ENCODE measurements at regions not wholly inside any gene's neighbourhood (a gene's known extent, or its start where the extent isn't known, plus 50 kb on each side); places are given as distances from the start of the nearest gene placed in this dataset.

DNA sequence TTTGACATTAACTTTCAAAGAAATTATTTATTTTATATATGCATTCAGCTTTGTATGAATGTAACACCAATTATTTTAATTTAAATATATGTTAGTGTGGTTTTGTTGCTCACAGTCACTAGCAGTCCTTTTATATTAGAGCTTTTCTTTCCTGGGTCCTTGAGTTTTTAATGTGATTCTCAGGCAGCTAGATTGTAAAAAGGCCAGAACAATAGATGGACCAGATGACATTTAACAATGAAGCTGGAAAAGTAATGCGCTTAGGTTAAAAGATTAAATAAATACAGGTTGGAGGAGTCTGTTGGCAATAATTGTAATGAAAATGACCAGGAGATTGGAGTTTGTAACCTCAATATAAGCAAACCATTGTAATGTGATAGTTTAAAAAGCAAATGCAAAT is 171.1 kb downstream of the FTCDNL1 start:
- H3K27ac Mint-ChIP-seq, result no peak overlapping the region
- CTCF ChIA-PET, result no interaction called here
- H3K9me3 Mint-ChIP-seq, result no peaks in the 10 kb centered on the region
- peaks cover under 1% of the 10 kb centered on the region for H3K4me1 Mint-ChIP-seq
- no peak overlapping the region for H3K4me3 Mint-ChIP-seq
- DNase-seq, result no peak
- peaks cover 11% of the 10 kb centered on the region for H3K27me3 Mint-ChIP-seq
- POLR2A ChIA-PET, result no interaction called here
- H3K36me3 Mint-ChIP-seq (ENCODE audit: low read depth), result no peaks in the 10 kb centered on the region

DNA sequence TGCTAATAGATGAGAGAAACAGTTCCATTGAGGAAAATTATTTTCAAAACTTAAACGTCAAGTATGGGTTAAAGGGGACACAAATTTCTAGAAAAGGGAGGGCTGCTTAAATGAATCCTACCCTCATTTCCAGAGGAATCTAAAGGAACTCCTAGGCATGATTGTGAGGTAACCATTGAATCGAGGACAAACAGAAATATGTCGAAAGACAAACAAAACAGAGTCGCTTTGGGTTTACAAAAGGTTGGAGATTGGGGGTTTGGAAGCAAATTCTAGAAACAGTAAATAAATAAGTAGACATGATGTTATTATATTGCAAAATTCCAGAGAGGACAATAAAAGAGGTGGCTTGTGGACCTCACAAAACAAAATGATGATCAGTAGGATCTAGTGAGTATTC is 173.1 kb downstream of the FTCDNL1 start:
- Mint-ChIP-seq H3K4me3 (no peak overlapping the region), H3K27me3 (peaks cover 16% of the 10 kb centered on the region), H3K27ac (no peak overlapping the region), H3K9me3 (no peaks in the 10 kb centered on the region), H3K4me1 (no peaks in the 10 kb centered on the region), H3K36me3 (ENCODE audit: low read depth) (no peaks in the 10 kb centered on the region)
- no peak for DNase-seq
- ChIA-PET CTCF (no interaction called here), POLR2A (no interaction called here)

DNA sequence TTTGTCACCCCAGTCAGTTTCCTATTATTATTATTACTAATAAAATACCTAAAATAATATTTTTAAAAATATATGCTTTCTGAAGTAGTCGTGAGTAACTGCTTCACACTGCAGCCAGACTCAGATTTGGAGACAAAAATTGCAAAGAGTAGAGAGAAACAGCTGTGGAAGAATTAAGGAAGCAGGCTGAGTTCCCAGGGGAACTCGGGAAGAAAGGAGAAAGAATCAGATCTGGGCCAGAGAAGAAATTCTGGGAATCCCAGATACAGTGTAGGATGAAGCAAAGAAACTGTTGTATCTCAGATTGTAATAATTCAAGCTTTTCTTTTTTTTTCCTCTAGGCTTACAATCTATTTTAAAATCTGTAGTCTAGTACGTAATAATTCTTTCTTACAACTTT is 182.3 kb downstream of the FTCDNL1 start:
- Mint-ChIP-seq H3K4me3 (no peak overlapping the region), H3K27me3 (peaks cover 2% of the 10 kb centered on the region), H3K9me3 (no peaks in the 10 kb centered on the region), H3K36me3 (ENCODE audit: low read depth) (no peaks in the 10 kb centered on the region), H3K27ac (no peak overlapping the region), H3K4me1 (no peaks in the 10 kb centered on the region)
- DNase-seq, result no peak
- CTCF ChIA-PET, result no interaction called here
- POLR2A ChIA-PET, result no interaction called here

DNA sequence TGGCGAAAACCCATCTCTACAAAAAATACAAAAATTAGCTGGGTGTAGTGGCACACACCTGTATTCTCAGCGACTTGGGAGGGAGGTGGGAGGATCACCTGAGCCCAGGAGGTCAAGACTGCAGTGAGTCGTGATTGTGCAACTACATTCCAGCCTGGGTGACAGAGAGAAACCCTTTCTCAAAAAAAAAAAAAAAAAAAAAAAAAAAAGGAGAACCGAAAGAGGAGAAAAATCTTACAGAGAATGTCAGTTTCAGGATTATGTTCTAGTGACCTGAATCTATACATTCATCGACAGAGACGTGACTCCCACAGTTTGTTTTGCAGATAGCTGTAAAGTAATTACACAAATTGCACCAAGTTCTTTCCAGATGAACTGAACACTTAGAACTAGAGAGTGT is 187.8 kb downstream of the FTCDNL1 start:
- no peak for DNase-seq
- Mint-ChIP-seq H3K9me3 (peaks cover 3% of the 10 kb centered on the region), H3K36me3 (ENCODE audit: low read depth) (no peaks in the 10 kb centered on the region), H3K4me1 (no peaks in the 10 kb centered on the region), H3K27ac (no peak overlapping the region), H3K4me3 (no peak overlapping the region), H3K27me3 (peaks cover 17% of the 10 kb centered on the region)
- POLR2A ChIA-PET, result no interaction called here
- CTCF ChIA-PET, result no interaction called here

DNA sequence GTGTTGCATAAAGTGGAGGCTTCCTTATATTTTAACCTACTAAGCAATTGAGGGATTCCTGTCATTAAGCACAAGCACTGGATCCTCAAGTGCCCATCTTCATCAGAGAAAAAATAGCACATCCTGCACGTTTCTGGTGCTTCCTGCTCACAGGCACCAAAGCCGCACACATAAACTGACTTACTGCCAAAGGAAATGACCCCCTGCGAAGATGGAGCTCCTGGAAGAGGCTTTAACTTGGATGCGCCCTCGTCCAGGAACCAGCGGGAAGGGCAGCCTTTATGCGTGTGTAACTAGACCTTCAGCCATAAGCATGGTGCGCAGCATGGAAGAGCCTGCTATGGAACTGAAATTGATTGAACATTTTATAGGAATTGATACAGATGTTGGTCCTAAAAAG is 188.7 kb downstream of the FTCDNL1 start:
- no peak for DNase-seq
- Mint-ChIP-seq H3K4me3 (no peak overlapping the region), H3K27ac (no peak overlapping the region), H3K4me1 (no peaks in the 10 kb centered on the region), H3K9me3 (peaks cover 3% of the 10 kb centered on the region), H3K36me3 (ENCODE audit: low read depth) (peaks cover 1% of the 10 kb centered on the region), H3K27me3 (peaks cover 25% of the 10 kb centered on the region)
- CTCF ChIA-PET, result no interaction called here
- POLR2A ChIA-PET, result no interaction called here

DNA sequence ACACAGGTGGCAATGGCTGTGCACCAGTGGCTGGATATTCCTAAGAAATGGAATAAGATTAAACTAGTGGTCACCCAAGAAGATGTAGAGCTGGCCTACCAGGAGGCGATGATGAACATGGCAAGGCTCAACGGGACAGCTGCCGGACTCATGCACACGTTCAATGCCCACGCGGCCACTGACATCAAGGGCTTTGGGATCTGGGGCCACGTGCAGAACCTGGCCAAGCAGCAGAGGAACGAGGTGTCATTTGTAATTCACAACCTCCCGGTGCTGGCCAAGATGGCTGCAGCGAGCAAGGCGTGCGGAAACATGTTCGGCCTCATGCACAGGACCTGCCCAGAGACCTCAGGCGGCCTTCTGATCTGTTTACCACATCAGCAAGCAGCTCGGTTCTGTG is 190.8 kb downstream of the FTCDNL1 start:
- Mint-ChIP-seq H3K36me3 (ENCODE audit: low read depth) (peaks cover 1% of the 10 kb centered on the region), H3K4me3 (no peak overlapping the region), H3K9me3 (peaks cover 8% of the 10 kb centered on the region), H3K27me3 (peaks cover 29% of the 10 kb centered on the region), H3K27ac (peak overlapping the region; percentile 41), H3K4me1 (no peaks in the 10 kb centered on the region)
- POLR2A ChIA-PET, result no interaction called here
- no peak for DNase-seq
- CTCF ChIA-PET, result no interaction called here

DNA sequence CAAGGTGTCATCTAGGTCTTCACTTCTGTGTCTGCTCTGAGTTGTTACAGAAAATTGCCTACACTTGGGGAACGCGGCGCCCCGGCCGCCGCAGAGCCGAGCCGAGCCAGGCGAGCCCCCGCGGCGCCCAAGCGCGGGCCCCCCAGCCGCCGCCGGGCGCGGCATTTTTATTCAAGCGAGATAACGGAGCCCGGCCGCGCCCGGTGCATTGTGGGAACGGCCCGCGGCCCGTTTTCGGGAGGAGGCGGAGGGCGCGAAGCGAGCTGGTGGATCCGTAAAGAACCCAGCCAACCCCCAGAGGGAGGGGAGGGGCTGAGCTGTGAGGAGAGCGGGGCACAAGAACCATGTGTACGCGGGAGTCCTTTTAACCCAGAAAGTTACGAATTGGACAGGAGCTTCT is 191.8 kb downstream of the FTCDNL1 start:
- CTCF ChIA-PET, result no interaction called here
- POLR2A ChIA-PET, result no interaction called here
- Mint-ChIP-seq H3K27ac (no peak overlapping the region), H3K4me1 (no peaks in the 10 kb centered on the region), H3K4me3 (no peak overlapping the region), H3K36me3 (ENCODE audit: low read depth) (peaks cover 1% of the 10 kb centered on the region), H3K9me3 (peaks cover 9% of the 10 kb centered on the region), H3K27me3 (peaks cover 29% of the 10 kb centered on the region)
- DNase-seq, result no peak

DNA sequence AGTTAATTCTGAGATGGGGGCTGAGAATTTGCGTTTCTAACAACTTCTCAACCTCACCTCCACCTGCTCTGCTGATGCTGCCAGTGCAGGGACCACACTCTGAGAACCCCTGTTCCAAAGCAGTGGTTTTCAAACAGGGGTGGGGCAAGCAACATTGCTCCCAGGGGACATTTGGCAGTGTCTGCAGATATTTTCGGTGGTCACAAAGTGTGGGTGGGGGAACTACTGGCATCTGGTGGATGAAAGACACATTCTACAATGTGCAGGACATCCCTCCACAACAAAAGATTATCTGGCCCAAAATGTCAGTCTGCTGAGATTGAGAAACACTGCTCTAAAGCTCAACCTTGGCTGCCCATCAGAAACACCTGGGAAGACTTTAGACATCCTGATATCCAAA is 188.7 kb upstream of the SATB2 start:
- H3K9me3 Mint-ChIP-seq, result no peaks in the 10 kb centered on the region
- DNase-seq, result no peak
- H3K36me3 Mint-ChIP-seq (ENCODE audit: low read depth), result no peaks in the 10 kb centered on the region
- ChIA-PET CTCF (no interaction called here), POLR2A (no interaction called here)
- H3K4me1 Mint-ChIP-seq, result no peaks in the 10 kb centered on the region
- H3K27ac Mint-ChIP-seq, result no peak overlapping the region
- H3K4me3 Mint-ChIP-seq, result no peak overlapping the region
- no peaks in the 10 kb centered on the region for H3K27me3 Mint-ChIP-seq

DNA sequence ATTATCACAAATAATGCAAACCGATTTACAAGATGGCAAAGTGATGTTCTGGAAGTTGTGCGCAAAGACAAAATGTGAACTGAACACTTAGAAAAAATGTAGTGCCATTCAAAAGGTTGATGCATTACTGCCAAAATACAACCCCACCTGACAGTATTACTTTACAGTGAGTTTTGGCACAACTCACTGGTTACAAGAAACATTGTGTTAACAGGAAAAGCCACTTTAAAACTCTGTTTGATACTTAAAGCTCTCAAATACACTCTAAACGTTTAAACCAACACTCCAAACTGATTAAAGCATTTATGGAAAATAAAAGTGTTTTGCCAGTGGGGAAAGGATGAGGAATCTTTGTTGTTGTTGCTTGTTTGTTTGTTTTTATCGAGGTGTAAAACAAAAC is 173.4 kb upstream of the SATB2 start:
- no peaks in the 10 kb centered on the region for H3K9me3 Mint-ChIP-seq
- ChIA-PET POLR2A (no interaction called here), CTCF (no interaction called here)

DNA sequence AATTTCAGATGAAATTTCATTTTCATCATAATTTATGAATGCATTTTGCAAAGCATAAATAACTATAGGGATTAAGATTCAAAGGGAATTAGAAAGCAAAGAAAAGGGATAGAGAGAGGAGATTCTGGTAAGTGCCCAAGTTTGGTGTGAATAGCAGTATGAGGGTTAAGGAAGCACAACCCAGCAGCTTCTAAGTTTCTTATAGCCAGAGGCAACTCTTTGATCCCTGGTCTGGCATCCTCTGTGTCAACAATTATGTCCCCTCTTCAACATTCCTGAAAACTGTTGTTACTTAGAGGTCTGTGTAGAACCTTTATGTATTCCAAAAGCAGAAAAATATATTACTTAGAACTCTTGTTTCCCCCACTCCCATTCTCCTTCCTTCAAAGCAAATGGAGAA is 171.6 kb upstream of the SATB2 start:
- Mint-ChIP-seq H3K9me3 (no peaks in the 10 kb centered on the region), H3K4me3 (no peak overlapping the region), H3K27ac (no peak overlapping the region), H3K36me3 (ENCODE audit: low read depth) (no peaks in the 10 kb centered on the region), H3K27me3 (no peaks in the 10 kb centered on the region), H3K4me1 (no peaks in the 10 kb centered on the region)
- ChIA-PET POLR2A (no interaction called here), CTCF (no interaction called here)
- DNase-seq, result no peak

More for the DNA sequence above, 173.4 kb upstream of the SATB2 start:
- DNase-seq, result no peak
- H3K27ac Mint-ChIP-seq, result no peak overlapping the region
- no peaks in the 10 kb centered on the region for H3K36me3 Mint-ChIP-seq (ENCODE audit: low read depth)
- no peaks in the 10 kb centered on the region for H3K4me1 Mint-ChIP-seq
- H3K4me3 Mint-ChIP-seq, result no peak overlapping the region
- no peaks in the 10 kb centered on the region for H3K27me3 Mint-ChIP-seq

DNA sequence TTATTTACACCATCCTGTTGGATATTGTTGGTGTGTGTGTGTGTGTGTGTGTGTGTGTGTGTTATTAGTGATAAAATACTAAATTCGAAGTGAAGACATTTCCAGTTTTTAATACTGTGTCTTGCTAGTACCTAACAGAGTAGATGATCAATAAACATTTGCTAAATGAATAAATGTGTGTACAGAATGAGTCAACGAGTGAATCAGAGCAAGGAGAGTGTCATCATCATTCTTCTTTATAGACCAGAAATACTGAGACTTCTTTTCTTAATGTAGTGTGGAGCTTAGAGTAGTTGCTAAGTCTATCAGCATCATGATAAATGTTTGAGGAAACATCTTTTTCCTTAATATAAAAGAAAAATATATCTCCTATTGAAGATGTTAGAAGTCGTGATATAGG is 169.7 kb upstream of the SATB2 start:
- Mint-ChIP-seq H3K36me3 (ENCODE audit: low read depth) (no peaks in the 10 kb centered on the region), H3K27me3 (no peaks in the 10 kb centered on the region), H3K9me3 (no peaks in the 10 kb centered on the region), H3K4me1 (no peaks in the 10 kb centered on the region), H3K27ac (no peak overlapping the region), H3K4me3 (no peak overlapping the region)
- POLR2A ChIA-PET, result no interaction called here
- no peak for DNase-seq
- CTCF ChIA-PET, result no interaction called here

DNA sequence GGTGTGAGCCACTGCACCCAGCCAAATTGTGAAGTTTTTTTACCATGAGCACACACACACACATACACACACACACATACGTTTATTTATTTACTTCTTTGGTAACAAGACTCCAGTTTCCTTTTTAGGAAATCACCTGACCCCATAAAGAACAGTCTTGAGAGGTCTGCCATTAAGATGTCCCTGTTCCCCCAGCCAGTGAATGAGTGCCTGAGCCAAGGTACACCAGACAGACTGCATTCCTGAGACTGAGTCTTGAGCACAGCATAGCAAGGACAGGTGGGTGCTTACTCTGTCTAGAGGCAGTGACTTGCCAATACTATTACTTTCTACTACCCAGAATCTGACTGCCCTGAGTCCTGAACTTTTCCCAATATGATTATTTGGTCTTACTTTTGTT is 167.2 kb upstream of the SATB2 start:
- ChIA-PET CTCF (no interaction called here), POLR2A (no interaction called here)
- H3K27ac Mint-ChIP-seq, result no peak overlapping the region
- H3K9me3 Mint-ChIP-seq, result no peaks in the 10 kb centered on the region
- H3K4me1 Mint-ChIP-seq, result no peaks in the 10 kb centered on the region
- DNase-seq, result no peak
- no peaks in the 10 kb centered on the region for H3K36me3 Mint-ChIP-seq (ENCODE audit: low read depth)
- H3K4me3 Mint-ChIP-seq, result no peak overlapping the region
- H3K27me3 Mint-ChIP-seq, result no peaks in the 10 kb centered on the region

DNA sequence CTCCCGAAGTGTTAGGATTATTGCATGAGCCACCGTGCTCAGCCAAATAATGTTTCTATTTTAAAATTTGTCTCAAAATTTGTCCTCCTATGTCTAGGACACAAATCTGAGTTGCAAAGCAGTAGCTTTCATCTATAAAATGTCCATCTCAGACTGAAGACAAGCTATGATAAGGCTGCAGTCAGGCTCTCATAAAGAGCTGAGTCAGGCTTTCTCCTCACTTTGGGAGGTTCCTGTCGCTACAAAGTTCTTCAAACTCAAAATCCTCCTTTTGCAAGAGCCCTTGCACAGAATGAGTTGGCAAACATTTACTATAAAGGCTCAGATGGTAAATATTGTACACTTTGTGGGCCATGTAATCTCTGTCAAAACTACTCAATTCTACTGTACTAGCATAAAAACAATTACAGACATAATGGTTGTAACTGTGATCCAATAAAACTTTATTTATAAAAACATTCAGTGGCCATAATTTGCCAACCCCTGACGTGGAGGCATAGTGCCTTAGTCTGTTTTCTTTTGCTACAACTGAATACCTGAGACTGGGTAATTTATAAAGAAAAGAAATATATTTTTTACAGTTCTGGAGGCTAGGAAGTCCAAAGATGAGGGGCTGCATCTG is 154.9 kb upstream of the SATB2 start:
- Mint-ChIP-seq H3K27me3 (no peaks in the 10 kb centered on the region), H3K4me3 (no peak overlapping the region), H3K27ac (no peak overlapping the region), H3K36me3 (ENCODE audit: low read depth) (no peaks in the 10 kb centered on the region), H3K9me3 (no peaks in the 10 kb centered on the region), H3K4me1 (no peaks in the 10 kb centered on the region)
- DNase-seq, result no peak
- ChIA-PET POLR2A (no interaction called here), CTCF (interaction anchor here (0.9 kb wide), 1 partner anchor 59 kb away, joined by 3 read pairs; no protein-coding TSS in a partner anchor)

DNA sequence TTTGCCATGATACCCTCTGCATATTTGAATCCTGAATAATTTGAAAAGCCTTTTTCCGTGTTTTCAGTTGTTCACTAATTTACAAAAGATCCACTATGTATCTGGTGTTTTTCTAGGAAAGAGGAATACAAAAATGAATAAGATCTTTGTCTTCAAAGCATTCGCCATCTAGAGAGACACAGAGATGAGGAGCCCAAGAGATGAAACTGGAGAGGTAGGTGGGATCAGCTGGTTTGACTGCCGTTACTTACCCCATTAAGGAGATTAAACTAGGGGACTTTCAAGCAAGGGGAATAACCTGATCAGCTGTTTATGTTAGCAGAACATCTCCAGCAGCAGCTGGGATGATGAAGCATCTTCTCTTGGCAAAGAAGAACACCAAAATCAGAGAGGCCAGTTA is 150.2 kb upstream of the SATB2 start:
- no peaks in the 10 kb centered on the region for H3K9me3 Mint-ChIP-seq
- DNase-seq, result no peak
- H3K36me3 Mint-ChIP-seq (ENCODE audit: low read depth), result no peaks in the 10 kb centered on the region
- no peak overlapping the region for H3K27ac Mint-ChIP-seq
- H3K4me1 Mint-ChIP-seq, result peaks cover 6% of the 10 kb centered on the region
- no peak overlapping the region for H3K4me3 Mint-ChIP-seq
- peaks cover 10% of the 10 kb centered on the region for H3K27me3 Mint-ChIP-seq
- POLR2A ChIA-PET, result no interaction called here
- CTCF ChIA-PET, result no interaction called here

All from activated CD4-positive, alpha-beta T cell treated with anti-CD3 and anti-CD28 coated beads, Interleukin-2, amount 10 ng/mL, durations not matched to agents 7 days and 5 days (primary cell).